ENCODE measurements at regions not wholly inside any gene's neighbourhood (a gene's known extent, or its start where the extent isn't known, plus 50 kb on each side); places are given as distances from the start of the nearest gene placed in this dataset.

DNA sequence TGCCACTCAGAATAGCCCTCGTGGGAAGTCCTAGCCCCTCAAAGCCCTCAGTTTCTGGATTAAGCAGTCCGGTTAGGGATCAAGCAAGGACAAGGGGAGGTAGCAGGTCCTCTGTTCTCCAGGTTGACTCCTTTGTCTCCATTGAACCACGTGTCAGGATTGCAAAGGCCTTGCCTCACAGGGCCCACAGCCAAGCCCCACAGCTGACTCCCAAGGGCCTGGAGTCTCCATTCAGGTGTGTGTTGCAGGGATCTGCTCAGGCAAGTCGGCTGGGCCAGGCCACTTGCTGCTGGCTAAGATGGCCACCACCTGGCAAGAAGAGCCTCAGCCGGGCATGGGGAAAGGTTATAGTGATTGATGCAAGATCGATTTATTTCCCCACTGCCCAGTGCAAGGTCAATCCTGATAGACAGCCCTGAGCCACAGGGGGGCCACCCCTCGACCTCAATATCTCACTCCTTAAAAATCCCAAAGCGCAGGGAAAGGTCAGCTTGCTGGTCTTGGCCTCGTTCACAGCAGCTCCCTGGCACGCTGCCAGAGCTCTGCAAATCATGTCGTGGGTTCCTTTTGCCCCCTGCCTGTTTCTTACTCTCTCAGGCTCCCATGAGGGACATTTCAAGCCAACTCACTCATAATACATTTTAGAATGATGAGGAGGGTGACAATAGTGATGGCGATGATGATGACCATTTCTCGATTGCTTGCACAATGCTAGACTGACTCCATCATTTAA, 75.9 kb downstream of the EDN3 start:
- no peak for DNase-seq (ENCODE audit: low spot score)

GRCh38 chr20:59376998-59377397, 76.6 kb downstream of the EDN3 start:
- no peak for DNase-seq (ENCODE audit: low spot score)

DNA sequence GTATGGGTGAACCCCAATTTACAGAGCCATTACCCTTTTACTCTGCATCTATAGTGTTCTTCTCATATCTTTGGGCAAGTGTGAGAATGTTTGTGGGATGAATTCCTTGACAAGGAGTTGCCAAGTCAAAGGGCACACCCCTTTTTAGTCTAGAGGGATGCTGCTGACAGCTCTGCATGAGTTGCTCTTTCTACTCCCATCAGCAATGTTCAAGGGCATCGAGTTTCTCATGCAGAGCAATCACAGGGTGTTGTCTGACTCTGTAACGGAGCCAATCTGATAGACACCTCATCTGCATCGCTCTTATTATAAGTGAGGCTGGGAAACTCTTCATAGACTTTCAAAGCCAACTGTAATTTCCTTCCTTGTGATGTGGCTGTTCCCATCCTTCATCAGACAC, 77.4 kb downstream of the EDN3 start:
- DNase-seq (ENCODE audit: low spot score): no peak

- DNase-seq (ENCODE audit: low spot score): no peak
These were observed 78.0 kb downstream of the EDN3 start for GRCh38 chr20:59378396-59378795.

DNA sequence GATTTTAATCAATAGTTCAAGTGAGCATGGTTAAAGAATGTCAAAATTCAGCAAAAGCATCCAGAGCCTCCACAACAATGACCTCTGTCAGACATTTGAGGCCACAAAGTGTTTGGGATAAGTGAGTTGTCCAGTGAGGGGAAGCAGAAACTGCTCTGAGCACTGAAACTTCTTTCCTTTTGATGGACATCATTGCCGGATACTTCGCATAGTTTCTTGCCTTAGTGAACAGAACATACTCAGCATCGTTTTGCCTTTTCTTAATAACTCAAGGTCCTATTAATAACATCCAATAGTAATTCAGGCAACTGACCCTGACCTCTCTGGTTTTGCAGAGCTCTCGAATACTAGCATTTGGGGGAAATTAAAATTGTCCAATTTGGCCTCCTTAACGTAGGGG, 78.6 kb downstream of the EDN3 start:
- DNase-seq (ENCODE audit: low spot score): no peak

- no peak for DNase-seq (ENCODE audit: low spot score)
These were observed 81.3 kb downstream of the EDN3 start for GRCh38 chr20:59381689-59382088.

GRCh38 chr20:59382157-59382725, 81.8 kb downstream of the EDN3 start:
- no peak for DNase-seq (ENCODE audit: low spot score)

GRCh38 chr20:59382907-59383306, 82.5 kb downstream of the EDN3 start:
- DNase-seq (ENCODE audit: low spot score): no peak

DNA sequence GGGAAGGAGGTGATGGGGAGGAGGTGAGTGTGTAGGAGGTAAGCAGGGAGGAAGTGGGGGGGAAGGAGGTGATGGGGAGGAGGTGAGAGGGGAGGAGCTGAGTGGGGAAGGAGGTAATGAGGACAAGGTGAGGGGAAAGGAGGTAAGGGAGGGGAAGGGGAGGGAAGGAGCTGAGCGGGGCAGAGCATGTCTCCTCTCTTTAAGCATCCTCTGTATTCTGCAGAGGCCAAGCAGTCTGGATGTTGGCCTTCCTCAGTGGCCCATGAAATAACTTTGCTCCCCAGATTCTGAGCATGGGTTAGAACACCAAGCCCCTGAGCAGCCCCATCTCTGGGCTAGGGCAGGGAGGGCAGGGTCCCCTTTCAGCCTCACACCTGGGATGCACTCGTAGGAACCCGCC, 84.6 kb downstream of the EDN3 start:
- no peak for DNase-seq (ENCODE audit: low spot score)

GRCh38 chr20:59385480-59385879, 85.1 kb downstream of the EDN3 start:
- DNase-seq (ENCODE audit: low spot score): no peak

DNA sequence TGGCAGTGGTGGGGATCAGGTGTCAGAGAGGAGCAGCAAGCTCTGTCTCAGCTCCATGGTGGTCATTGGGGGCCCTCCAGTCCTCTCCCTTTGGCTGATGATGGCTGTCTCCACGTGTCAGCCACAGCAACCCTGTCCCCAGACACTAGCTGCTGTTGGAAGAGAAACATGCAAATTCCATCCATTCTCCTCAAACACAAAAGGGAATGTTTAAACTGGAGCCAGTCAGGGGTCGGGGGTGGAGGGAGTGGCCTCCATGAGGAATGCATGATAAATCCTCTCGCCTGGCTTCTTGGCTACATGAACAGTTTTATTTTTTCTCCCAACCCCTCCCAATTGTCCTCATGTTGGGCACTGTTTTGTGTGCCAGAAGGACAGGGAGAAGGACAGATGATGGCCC, 86.4 kb downstream of the EDN3 start:
- DNase-seq (ENCODE audit: low spot score): no peak

DNA sequence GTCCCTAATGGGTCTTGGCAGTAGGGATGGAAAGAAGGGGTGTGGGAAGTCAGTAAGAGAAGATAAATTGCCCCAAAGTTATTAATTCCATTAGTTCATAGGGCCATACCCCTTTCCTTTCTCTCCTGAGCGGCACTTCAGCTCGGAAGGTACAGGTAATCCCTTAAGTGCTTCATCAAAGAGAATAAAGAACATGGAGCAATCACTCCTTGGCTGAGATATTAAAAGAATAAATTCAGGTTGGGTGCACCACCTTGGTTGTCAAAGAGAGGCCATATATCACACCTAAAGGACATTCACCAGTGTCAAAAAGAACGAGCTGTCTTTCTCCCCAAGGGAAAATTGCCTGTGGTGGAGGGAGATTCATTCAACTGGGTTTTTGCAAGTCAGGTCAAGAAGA, 87.5 kb downstream of the EDN3 start:
- no peak for DNase-seq (ENCODE audit: low spot score)

GRCh38 chr20:59388402-59388801, 88.0 kb downstream of the EDN3 start:
- no peak for DNase-seq (ENCODE audit: low spot score)

- no peak for DNase-seq (ENCODE audit: low spot score)
These were observed 90.0 kb downstream of the EDN3 start for GRCh38 chr20:59390437-59390836.

DNA sequence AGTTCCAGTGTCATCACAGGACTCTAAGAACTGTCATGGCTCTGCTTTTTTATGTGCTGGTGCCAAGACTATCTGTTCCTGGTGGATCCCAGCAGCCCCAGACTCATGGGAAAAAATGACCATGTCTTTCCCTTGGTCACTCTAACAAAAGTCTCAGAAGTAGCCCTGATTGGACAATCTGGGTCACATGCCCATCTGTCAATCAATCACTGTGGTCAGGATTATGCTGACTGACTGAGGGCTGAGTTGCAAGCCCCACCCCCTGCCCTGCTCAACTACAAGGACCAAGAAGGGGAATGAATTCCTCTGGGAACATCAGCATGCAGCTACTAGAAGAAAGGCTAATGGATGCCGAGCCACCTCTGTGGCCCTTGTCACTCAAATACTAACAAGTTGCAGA, 91.6 kb downstream of the EDN3 start:
- no peak for DNase-seq (ENCODE audit: low spot score)

GRCh38 chr20:59392736-59393135, 92.3 kb downstream of the EDN3 start:
- no peak for DNase-seq (ENCODE audit: low spot score)

GRCh38 chr20:59393142-59393541, 92.7 kb downstream of the EDN3 start:
- DNase-seq (ENCODE audit: low spot score): no peak

GRCh38 chr20:59395729-59396128, 95.3 kb downstream of the EDN3 start:
- DNase-seq (ENCODE audit: low spot score): no peak

- no peak for DNase-seq (ENCODE audit: low spot score)
These were observed 98.3 kb downstream of the EDN3 start for GRCh38 chr20:59398537-59399205.

DNA sequence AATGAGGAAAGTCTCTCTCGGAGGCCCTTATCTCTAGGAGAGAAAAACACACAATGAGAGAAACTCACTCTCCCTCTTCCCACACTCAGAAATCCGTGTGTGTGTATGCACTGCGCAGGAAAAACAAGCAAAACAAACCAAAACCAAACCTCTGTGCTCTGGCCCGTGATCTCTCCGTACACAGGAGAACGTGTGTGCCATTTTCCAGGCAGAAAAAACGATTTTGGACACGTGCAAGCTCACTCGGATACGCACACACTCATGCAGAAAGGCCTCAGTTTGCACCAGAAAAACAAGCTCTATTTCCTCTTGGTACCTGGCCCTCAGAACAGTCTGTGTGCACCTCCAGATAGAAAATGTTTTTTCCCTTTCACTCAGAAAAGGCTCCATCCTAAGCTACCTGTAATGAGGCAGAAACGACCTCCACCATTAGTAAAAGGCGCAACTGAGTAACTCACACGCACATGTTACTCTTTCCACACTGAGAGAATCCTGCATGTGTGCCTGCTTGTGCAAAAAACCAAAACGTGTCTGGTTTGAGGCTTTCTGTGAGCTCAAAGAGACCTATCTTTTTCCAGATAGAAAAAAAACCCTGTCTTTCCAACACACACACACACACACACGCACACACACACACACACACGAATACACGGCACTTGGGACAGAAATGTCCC, 99.2 kb downstream of the EDN3 start:
- no peak for DNase-seq (ENCODE audit: low spot score)

DNA sequence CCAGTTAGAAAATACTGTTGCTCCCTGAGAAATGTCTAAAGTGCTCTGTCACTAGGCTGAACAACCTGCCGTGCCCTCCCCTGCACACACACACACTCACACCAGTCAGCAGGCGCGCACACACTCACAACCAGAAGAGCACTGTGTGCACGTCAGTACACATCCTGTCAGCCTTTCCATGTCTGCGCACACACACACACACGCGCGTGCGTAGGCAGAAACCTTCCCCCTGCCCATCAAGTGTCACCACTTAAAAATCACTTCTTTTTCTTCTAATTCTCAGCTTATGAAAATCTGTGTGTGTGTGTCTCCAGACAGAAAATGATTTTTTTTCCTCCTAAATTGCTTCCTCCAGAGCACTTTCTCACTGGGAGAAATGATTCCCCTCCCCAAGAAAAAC, 100.3 kb downstream of the EDN3 start:
- DNase-seq (ENCODE audit: low spot score): no peak

GRCh38 chr20:59402681-59403080, 102.3 kb downstream of the EDN3 start:
- DNase-seq (ENCODE audit: low spot score): no peak
